Activated B cell treated with CpG ODN at 0.5 μM for 24 hours (primary cell): ENCODE measurements at regions not wholly inside any gene's neighbourhood (a gene's known extent, or its start where the extent isn't known, plus 50 kb on each side); places are given as distances from the start of the nearest gene placed in this dataset.

ENCODE experiments used
- ATAC-seq: fragments of 200-7000 bp; cut with Tn5 transposase; one replicate; pipeline ENCODE4 v1.10.0; 2021; ENCODE audit warnings: low read depth, mild to moderate bottlenecking, moderate library complexity
- CTCF ChIA-PET: fragments of 350-600 bp; sonication (Branson Sonifier 250); formaldehyde crosslinking; loops from one replicate; lab custom pipeline; 2021; ENCODE audit warnings: antibody characterized with exemption; lab: Charles Lee
- POLR2A ChIA-PET: fragments of 350-600 bp; sonication (Branson Sonifier 250); formaldehyde crosslinking; loops from one replicate; lab custom pipeline; 2021; ENCODE audit warnings: antibody characterized with exemption; lab: Charles Lee
- DNase-seq: peaks from one replicate; pipeline ENCODE4 v3.0.0; 2022
- H3K27ac Mint-ChIP-seq: one replicate; pipeline ENCODE4 v1.8.0; 2020; ENCODE audit warnings: mixed read lengths
- H3K27me3 Mint-ChIP-seq: one replicate; pipeline ENCODE4 v1.8.0; 2021; ENCODE audit warnings: mixed read lengths
- H3K36me3 Mint-ChIP-seq: one replicate; pipeline ENCODE4 v1.8.0; 2021; ENCODE audit warnings: low read depth, mixed read lengths
- H3K4me1 Mint-ChIP-seq: one replicate; pipeline ENCODE4 v1.8.0; 2021; ENCODE audit warnings: mixed read lengths
- H3K4me3 Mint-ChIP-seq: one replicate; pipeline ENCODE4 v1.8.0; 2020; ENCODE audit warnings: mild to moderate bottlenecking, mixed read lengths
- H3K9me3 Mint-ChIP-seq: one replicate; pipeline ENCODE4 v1.8.0; 2020; ENCODE audit warnings: mixed read lengths
- intact Hi-C: fragments of 100-400 bp; cut with micrococcal nuclease; formaldehyde crosslinking; loops from one replicate; pipeline ENCODE4 v1.15.1; 2024
- TF ChIP-seq, protein P1 (sequence below): fragments of 200-600 bp; IDR thresholded peaks from one replicate; pipeline ENCODE4 v1.8.0; 2022; ENCODE audit warnings: antibody characterized with exemption, mild to moderate bottlenecking

GRCh38 chr1:199007423-199007822 is 368.6 kb downstream of the PTPRC start:
- peaks cover 28% of the 10 kb centered on the region for H3K4me1 Mint-ChIP-seq
- no peak overlapping the region for H3K4me3 Mint-ChIP-seq
- ATAC-seq (peak; percentile 28), DNase-seq (no peak)
- no peaks in the 10 kb centered on the region for H3K27me3 Mint-ChIP-seq
- H3K36me3 Mint-ChIP-seq, result no peaks in the 10 kb centered on the region
- ChIA-PET CTCF (no interaction called here), POLR2A (no interaction called here)
- TF ChIP-seq, protein P1, sequence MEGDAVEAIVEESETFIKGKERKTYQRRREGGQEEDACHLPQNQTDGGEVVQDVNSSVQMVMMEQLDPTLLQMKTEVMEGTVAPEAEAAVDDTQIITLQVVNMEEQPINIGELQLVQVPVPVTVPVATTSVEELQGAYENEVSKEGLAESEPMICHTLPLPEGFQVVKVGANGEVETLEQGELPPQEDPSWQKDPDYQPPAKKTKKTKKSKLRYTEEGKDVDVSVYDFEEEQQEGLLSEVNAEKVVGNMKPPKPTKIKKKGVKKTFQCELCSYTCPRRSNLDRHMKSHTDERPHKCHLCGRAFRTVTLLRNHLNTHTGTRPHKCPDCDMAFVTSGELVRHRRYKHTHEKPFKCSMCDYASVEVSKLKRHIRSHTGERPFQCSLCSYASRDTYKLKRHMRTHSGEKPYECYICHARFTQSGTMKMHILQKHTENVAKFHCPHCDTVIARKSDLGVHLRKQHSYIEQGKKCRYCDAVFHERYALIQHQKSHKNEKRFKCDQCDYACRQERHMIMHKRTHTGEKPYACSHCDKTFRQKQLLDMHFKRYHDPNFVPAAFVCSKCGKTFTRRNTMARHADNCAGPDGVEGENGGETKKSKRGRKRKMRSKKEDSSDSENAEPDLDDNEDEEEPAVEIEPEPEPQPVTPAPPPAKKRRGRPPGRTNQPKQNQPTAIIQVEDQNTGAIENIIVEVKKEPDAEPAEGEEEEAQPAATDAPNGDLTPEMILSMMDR, result no peak
- H3K9me3 Mint-ChIP-seq, result no peaks in the 10 kb centered on the region
- intact Hi-C loops, result no loop called here
- H3K27ac Mint-ChIP-seq, result no peak overlapping the region

DNA sequence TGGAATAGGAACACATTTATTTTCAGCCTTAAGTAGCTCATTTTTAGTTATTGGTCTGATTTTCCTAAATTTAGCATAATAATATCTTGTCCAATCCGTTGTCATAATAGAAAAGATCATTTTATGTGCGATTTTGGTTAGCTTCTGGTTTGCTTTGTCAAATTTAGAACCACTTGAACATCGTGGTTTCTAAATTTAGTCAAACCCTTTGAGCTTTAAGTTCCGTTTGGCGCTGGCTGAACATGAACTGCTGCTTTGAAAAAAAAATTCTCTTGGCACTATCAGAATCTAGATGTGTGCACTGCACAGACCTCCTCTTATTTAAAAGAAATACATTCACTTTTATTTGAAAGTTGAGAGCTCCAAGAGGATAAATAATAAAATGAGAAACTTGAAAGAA is 370.6 kb downstream of the PTPRC start:
- TF ChIP-seq, protein P1, result no peak
- no peak for ATAC-seq
- H3K4me1 Mint-ChIP-seq, result peaks cover 28% of the 10 kb centered on the region
- no peaks in the 10 kb centered on the region for H3K36me3 Mint-ChIP-seq
- ChIA-PET POLR2A (interaction anchor here (0.6 to 1.4 kb wide), 2 partner anchors 12 to 72 kb away, joined by 3 to 5 read pairs; no protein-coding TSS in a partner anchor), CTCF (no interaction called here)
- H3K27me3 Mint-ChIP-seq, result no peaks in the 10 kb centered on the region
- no peak for DNase-seq
- H3K9me3 Mint-ChIP-seq, result no peaks in the 10 kb centered on the region
- intact Hi-C loops, result loop anchor here (1.0 kb wide), 1 partner anchor 8 kb away; no protein-coding TSS in a partner anchor
- H3K4me3 Mint-ChIP-seq, result peak overlapping the region; percentile 59
- peak overlapping the region; percentile 59 for H3K27ac Mint-ChIP-seq

DNA sequence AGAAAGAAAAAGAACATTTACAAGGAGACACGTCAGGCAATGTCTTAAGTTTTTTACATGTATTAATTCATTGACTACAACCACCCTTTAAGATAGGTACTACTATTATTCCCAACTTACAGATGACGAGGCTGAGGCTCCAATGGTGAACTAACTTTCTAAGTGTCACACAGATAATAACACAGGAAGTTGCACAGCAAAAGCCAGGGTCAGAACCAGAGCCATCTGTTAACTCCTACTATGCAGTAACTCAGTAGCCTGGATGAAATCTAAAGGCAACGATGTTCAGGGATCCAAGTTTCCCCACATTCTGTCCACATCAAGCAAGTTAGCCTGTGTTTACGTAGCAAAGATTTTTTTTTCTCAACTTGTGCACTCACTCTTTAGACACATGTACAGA is 371.7 kb downstream of the PTPRC start:
- DNase-seq, result no peak
- H3K36me3 Mint-ChIP-seq, result no peaks in the 10 kb centered on the region
- H3K4me3 Mint-ChIP-seq, result peak overlapping the region; percentile 16
- no peaks in the 10 kb centered on the region for H3K27me3 Mint-ChIP-seq
- ATAC-seq, result no peak
- H3K4me1 Mint-ChIP-seq, result peaks cover 28% of the 10 kb centered on the region
- no peak overlapping the region for H3K27ac Mint-ChIP-seq
- intact Hi-C loops, result no loop called here
- H3K9me3 Mint-ChIP-seq, result no peaks in the 10 kb centered on the region
- ChIA-PET POLR2A (no interaction called here), CTCF (no interaction called here)
- TF ChIP-seq, protein P1, result no peak

DNA sequence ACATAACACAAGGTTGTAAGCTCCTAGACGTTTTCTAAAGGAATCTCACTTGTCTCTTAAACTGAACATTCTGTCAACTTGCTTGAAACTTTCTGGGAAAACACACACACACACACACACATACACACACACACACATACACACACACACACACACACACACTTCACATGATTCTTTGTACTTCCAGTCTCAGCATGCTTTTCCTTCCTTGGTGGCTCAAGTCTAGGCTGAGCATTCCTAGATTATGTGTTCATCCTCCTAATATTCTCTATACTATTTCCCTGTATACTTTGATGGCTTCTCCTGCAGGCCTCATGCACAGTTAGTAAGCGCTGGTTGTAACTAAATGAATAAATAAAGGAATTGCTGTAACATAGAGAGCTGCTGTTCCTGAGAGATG is 372.1 kb downstream of the PTPRC start:
- Mint-ChIP-seq H3K9me3 (no peaks in the 10 kb centered on the region), H3K4me3 (no peak overlapping the region), H3K4me1 (peaks cover 28% of the 10 kb centered on the region), H3K27ac (peak overlapping the region; percentile 20), H3K27me3 (no peaks in the 10 kb centered on the region), H3K36me3 (no peaks in the 10 kb centered on the region)
- no peak for DNase-seq
- intact Hi-C loops, result no loop called here
- TF ChIP-seq, protein P1, result no peak
- CTCF ChIA-PET, result no interaction called here
- POLR2A ChIA-PET, result no interaction called here
- no peak for ATAC-seq

DNA sequence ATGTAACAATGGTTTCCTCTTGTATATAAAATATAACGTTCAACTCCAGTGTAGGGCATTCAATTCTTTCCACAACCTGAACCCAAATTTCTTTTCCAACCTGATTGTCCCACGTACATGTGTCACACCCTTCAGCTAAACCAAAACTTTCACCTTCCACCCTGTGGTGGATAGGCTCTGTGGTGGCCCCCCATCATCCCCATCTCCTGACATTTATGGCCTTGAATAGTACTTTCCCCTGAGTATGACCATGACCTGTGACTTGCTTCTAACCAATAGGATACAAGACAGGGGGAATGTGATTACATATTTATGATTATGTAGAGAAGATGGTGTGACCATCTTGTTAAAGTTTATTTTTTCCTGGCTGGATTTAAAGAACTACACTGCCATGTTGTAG is 377.0 kb downstream of the PTPRC start:
- TF ChIP-seq, protein P1, result no peak
- Mint-ChIP-seq H3K36me3 (no peaks in the 10 kb centered on the region), H3K9me3 (no peaks in the 10 kb centered on the region), H3K4me3 (no peak overlapping the region), H3K27me3 (no peaks in the 10 kb centered on the region), H3K4me1 (peaks cover 7% of the 10 kb centered on the region), H3K27ac (no peak overlapping the region)
- CTCF ChIA-PET, result no interaction called here
- intact Hi-C loops, result no loop called here
- DNase-seq (no peak), ATAC-seq (no peak)
- POLR2A ChIA-PET, result no interaction called here
